ENCODE measurements at regions not wholly inside any gene's neighbourhood (a gene's known extent, or its start where the extent isn't known, plus 50 kb on each side); places are given as distances from the start of the nearest gene placed in this dataset.
"Not testable (repeated sequence)": the region's sequence is repeated elsewhere in the genome, so short reads cannot be mapped to it uniquely, and the experiment has no call there.

DNA sequence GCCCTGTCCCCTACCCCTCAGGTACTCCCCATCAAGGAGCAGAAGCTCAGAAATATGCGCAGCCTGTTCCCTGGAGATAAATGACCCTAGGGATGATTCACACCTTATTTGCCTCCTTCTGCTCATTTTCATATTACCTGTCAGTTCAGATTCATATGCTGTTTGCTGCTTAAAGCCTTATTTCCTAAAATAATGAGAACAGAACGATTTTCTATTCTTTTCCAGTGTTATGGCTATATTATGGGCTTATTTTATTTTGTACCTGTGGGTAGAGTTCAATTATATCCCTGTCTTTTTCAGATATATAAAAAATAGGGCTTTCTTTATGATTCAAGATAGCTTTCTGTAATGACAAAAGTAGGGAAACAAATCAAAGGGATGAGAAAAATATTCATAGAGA lies 224.8 kb downstream of the RPAP3 start:
- TF ChIP-seq CTCF (IDR thresholded peaks at IDR 0.05; ENCODE audit: insufficient read depth, low read length, poor library complexity, severe bottlenecking): no peak
- no peak for TF ChIP-seq EZH2phosphoT487 (conservative IDR thresholded peaks at IDR 0.05; ENCODE audit: low read length)
- Histone ChIP-seq H3F3A (ENCODE audit: insufficient read depth) (no peaks in the 10 kb centered on the region), H3K27me3 (ENCODE audit: low read length) (no peaks in the 10 kb centered on the region), H4K20me1 (ENCODE audit: low read depth, low read length) (no peaks in the 10 kb centered on the region), H2AFZ (ENCODE audit: low read depth, low read length, severe bottlenecking) (no peak overlapping the region), H3K9me2 (replicated peaks; ENCODE audit: insufficient read depth, low read length) (no peaks in the 10 kb centered on the region), H3K79me2 (ENCODE audit: insufficient read depth, low read length) (no peaks in the 10 kb centered on the region), H3K27ac (ENCODE audit: low read depth, low read length) (no peak overlapping the region), H3K4me3 (ENCODE audit: insufficient read depth, low read length, poor library complexity, severe bottlenecking) (no peak overlapping the region), H3K9me3 (ENCODE audit: insufficient read depth, low read length) (no peaks in the 10 kb centered on the region), H3K36me3 (ENCODE audit: low read length) (no peaks in the 10 kb centered on the region), H3K9ac (ENCODE audit: low read length) (no peak overlapping the region), H3K4me2 (ENCODE audit: low read depth, low read length, poor library complexity, severe bottlenecking) (no peak overlapping the region)

DNA sequence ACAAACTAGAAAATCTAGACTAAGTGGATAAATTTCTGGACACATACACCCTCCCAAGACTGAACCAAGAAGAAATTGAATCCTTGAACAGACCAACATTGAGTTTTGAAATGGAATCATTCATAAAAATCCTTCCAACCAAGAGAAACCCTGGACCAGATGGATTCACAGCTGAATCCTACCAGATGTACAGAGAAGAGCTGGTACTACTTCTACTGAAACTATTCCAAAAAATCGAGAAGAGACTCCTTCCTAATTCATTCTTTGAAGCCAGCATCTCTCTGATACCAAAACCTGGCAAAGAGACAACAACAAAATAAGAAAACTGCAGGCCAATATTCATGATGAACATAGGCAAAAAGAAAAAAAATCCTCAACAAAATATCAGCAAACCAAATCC lies 227.4 kb downstream of the RPAP3 start:
- Histone ChIP-seq H3K27ac (ENCODE audit: low read depth, low read length) (no peak overlapping the region), H2AFZ (ENCODE audit: low read depth, low read length, severe bottlenecking) (no peak overlapping the region), H3K9me2 (replicated peaks; ENCODE audit: insufficient read depth, low read length) (no peaks in the 10 kb centered on the region), H3K9me3 (ENCODE audit: insufficient read depth, low read length) (no peaks in the 10 kb centered on the region), H3K79me2 (ENCODE audit: insufficient read depth, low read length) (no peaks in the 10 kb centered on the region), H3K4me3 (ENCODE audit: insufficient read depth, low read length, poor library complexity, severe bottlenecking) (no peak overlapping the region), H3F3A (ENCODE audit: insufficient read depth) (no peaks in the 10 kb centered on the region), H3K4me2 (ENCODE audit: low read depth, low read length, poor library complexity, severe bottlenecking) (no peak overlapping the region), H3K9ac (ENCODE audit: low read length) (no peak overlapping the region), H3K36me3 (ENCODE audit: low read length) (no peaks in the 10 kb centered on the region), H4K20me1 (ENCODE audit: low read depth, low read length) (no peaks in the 10 kb centered on the region), H3K27me3 (ENCODE audit: low read length) (no peaks in the 10 kb centered on the region)
- TF ChIP-seq EZH2phosphoT487 (conservative IDR thresholded peaks at IDR 0.05; ENCODE audit: low read length) (no peak), CTCF (IDR thresholded peaks at IDR 0.05; ENCODE audit: insufficient read depth, low read length, poor library complexity, severe bottlenecking) (no peak)

DNA sequence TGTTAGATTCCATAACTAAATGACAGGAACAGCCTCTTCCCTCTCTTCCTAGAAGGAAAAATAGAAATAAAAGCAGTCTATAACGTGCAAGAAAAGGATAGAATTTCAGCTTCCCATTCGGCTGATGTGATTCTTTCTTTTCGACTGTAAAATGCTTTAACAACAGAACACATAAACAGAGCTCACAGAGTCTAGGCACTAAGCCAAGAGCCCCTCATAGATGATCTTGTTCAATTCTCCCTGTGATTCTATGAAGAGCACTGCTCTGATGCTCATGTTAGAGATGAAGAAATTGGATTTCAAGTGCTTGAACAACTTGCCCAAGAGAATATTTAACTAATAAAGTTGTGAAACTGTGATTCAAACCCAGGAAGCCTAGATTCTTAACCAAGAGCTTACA lies 232.7 kb downstream of the RPAP3 start:
- no peaks in the 10 kb centered on the region for H3K36me3 ChIP-seq (ENCODE audit: low read length)
- H2AFZ ChIP-seq (ENCODE audit: low read depth, low read length, severe bottlenecking): no peak overlapping the region
- H3K9me3 ChIP-seq (ENCODE audit: insufficient read depth, low read length): no peaks in the 10 kb centered on the region
- H3F3A ChIP-seq (ENCODE audit: insufficient read depth): no peaks in the 10 kb centered on the region
- no peak overlapping the region for H3K4me2 ChIP-seq (ENCODE audit: low read depth, low read length, poor library complexity, severe bottlenecking)
- H3K27me3 ChIP-seq (ENCODE audit: low read length): no peaks in the 10 kb centered on the region
- H3K79me2 ChIP-seq (ENCODE audit: insufficient read depth, low read length): no peaks in the 10 kb centered on the region
- H4K20me1 ChIP-seq (ENCODE audit: low read depth, low read length): no peaks in the 10 kb centered on the region
- TF ChIP-seq CTCF (IDR thresholded peaks at IDR 0.05; ENCODE audit: insufficient read depth, low read length, poor library complexity, severe bottlenecking) (no peak), EZH2phosphoT487 (conservative IDR thresholded peaks at IDR 0.05; ENCODE audit: low read length) (no peak)
- no peak overlapping the region for H3K27ac ChIP-seq (ENCODE audit: low read depth, low read length)
- no peak overlapping the region for H3K4me3 ChIP-seq (ENCODE audit: insufficient read depth, low read length, poor library complexity, severe bottlenecking)
- no peaks in the 10 kb centered on the region for H3K9me2 ChIP-seq (replicated peaks; ENCODE audit: insufficient read depth, low read length)
- no peak overlapping the region for H3K9ac ChIP-seq (ENCODE audit: low read length)

- not testable (repeated sequence) for H3K9ac ChIP-seq (ENCODE audit: low read length); H3K27me3 ChIP-seq (ENCODE audit: low read length); H3K79me2 ChIP-seq (ENCODE audit: insufficient read depth, low read length); H3K9me2 ChIP-seq (replicated peaks; ENCODE audit: insufficient read depth, low read length); H3K27ac ChIP-seq (ENCODE audit: low read depth, low read length); H3K9me3 ChIP-seq (ENCODE audit: insufficient read depth, low read length); H3K4me2 ChIP-seq (ENCODE audit: low read depth, low read length, poor library complexity, severe bottlenecking); H2AFZ ChIP-seq (ENCODE audit: low read depth, low read length, severe bottlenecking); H4K20me1 ChIP-seq (ENCODE audit: low read depth, low read length); H3K4me3 ChIP-seq (ENCODE audit: insufficient read depth, low read length, poor library complexity, severe bottlenecking); H3F3A ChIP-seq (ENCODE audit: insufficient read depth); H3K36me3 ChIP-seq (ENCODE audit: low read length)
These were observed 235.5 kb downstream of the RPAP3 start for GRCh38 chr12:47470349-47470748.

DNA sequence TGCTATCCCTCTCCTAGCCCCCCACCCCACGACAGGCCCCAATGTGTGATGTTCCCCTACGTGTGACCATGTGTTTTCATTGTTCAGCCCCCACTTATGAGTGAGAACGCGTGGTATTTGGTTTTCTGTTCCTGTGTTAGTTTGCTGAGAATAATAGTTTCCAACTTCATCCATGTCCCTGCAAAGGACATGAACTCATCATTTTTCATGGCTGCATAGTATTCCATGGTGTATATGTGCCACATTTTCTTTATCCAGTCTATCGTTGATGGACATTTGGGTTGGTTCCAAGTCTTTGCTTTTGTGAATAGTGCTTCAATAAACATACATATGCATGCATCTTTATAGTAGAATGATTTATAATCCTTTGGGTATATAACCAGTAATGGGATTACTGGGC lies 241.9 kb downstream of the RPAP3 start:
- not testable (repeated sequence) for H3K27me3 ChIP-seq (ENCODE audit: low read length); H3K4me3 ChIP-seq (ENCODE audit: insufficient read depth, low read length, poor library complexity, severe bottlenecking); H3K4me2 ChIP-seq (ENCODE audit: low read depth, low read length, poor library complexity, severe bottlenecking); H3K9me2 ChIP-seq (replicated peaks; ENCODE audit: insufficient read depth, low read length); H3K9ac ChIP-seq (ENCODE audit: low read length); H3K79me2 ChIP-seq (ENCODE audit: insufficient read depth, low read length); H3K27ac ChIP-seq (ENCODE audit: low read depth, low read length); H4K20me1 ChIP-seq (ENCODE audit: low read depth, low read length); H3K36me3 ChIP-seq (ENCODE audit: low read length); H3K9me3 ChIP-seq (ENCODE audit: insufficient read depth, low read length); H3F3A ChIP-seq (ENCODE audit: insufficient read depth); H2AFZ ChIP-seq (ENCODE audit: low read depth, low read length, severe bottlenecking)
